ENCODE measurements at regions not wholly inside any gene's neighbourhood (a gene's known extent, or its start where the extent isn't known, plus 50 kb on each side); places are given as distances from the start of the nearest gene placed in this dataset.

GRCh38 chr9:20228096-20228495 is 394.2 kb downstream of the MLLT3 start:
- no peak overlapping the region for H3K4me3 ChIP-seq (replicated peaks; ENCODE audit: low read depth, low read length)
- no peak for DNase-seq (ENCODE audit: low read depth)
- TF ChIP-seq CTCF (IDR thresholded peaks at IDR 0.05; ENCODE audit: low read length, missing control alignments), result no peak

DNA sequence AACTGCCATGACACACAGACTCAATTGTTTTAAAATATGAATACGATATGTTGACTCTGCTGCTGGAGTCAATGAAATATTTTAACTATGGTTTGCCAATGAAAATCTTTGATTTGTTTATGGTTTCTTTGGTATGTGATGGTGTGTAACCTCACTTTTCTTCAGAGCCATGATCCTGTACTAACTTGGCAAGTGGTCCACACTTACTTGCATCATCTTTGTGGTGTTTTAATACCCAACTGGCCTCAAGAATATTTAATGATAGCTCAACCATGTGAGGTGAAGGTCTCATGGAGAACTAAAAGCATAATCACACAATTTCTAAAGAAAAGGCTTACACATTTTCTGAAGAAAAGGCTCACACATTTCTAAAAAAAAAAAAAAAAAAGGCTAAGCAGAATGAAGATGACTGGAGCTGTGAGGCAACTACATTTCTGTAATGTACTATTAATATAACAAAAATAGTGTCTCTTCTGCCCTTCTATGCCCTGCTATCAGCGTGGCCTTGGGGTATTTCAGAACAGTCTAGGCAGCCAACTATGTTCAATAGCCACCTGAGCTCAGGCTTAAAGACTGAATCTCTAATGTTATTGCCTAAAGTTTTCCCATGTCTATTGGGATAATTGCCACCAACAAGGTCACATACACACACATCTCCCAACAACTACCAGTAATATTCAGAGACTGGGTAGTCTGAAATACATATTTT is 395.0 kb downstream of the MLLT3 start:
- H3K4me3 ChIP-seq (replicated peaks; ENCODE audit: low read depth, low read length), result no peak overlapping the region
- TF ChIP-seq CTCF (IDR thresholded peaks at IDR 0.05; ENCODE audit: low read length, missing control alignments), result no peak
- no peak for DNase-seq (ENCODE audit: low read depth)

GRCh38 chr9:20226345-20226744 is 396.0 kb downstream of the MLLT3 start:
- no peak for TF ChIP-seq CTCF (IDR thresholded peaks at IDR 0.05; ENCODE audit: low read length, missing control alignments)
- DNase-seq (ENCODE audit: low read depth), result no peak
- H3K4me3 ChIP-seq (replicated peaks; ENCODE audit: low read depth, low read length), result no peak overlapping the region

DNA sequence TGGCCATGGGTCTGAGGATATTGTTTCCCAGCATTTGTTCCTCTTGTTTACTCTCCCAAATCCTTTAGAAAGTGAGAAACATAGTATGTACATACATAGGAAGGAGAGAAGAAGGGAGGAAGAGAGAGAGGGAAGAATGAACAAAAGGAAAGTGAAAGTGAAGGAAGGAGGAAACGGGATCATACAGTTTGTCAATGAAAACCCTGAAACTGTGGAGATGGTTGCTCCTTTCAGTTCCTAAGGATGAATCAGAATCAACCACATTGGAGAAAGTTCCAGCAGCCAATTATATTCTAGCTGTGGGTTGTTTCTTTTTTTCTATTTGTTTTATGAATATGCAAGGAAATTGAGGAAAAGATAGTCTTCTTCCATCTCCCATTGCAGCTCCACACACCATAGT is 396.5 kb downstream of the MLLT3 start:
- peak overlapping the region; percentile 4 for H3K4me3 ChIP-seq (replicated peaks; ENCODE audit: low read depth, low read length)
- no peak for TF ChIP-seq CTCF (IDR thresholded peaks at IDR 0.05; ENCODE audit: low read length, missing control alignments)
- no peak for DNase-seq (ENCODE audit: low read depth)

GRCh38 chr9:20224756-20225155 is 397.5 kb downstream of the MLLT3 start:
- no peak for TF ChIP-seq CTCF (IDR thresholded peaks at IDR 0.05; ENCODE audit: low read length, missing control alignments)
- DNase-seq (ENCODE audit: low read depth), result no peak
- no peak overlapping the region for H3K4me3 ChIP-seq (replicated peaks; ENCODE audit: low read depth, low read length)

GRCh38 chr9:20220286-20220685 is 402.0 kb downstream of the MLLT3 start:
- TF ChIP-seq CTCF (IDR thresholded peaks at IDR 0.05; ENCODE audit: low read length, missing control alignments), result no peak
- no peak overlapping the region for H3K4me3 ChIP-seq (replicated peaks; ENCODE audit: low read depth, low read length)
- DNase-seq (ENCODE audit: low read depth), result no peak

DNA sequence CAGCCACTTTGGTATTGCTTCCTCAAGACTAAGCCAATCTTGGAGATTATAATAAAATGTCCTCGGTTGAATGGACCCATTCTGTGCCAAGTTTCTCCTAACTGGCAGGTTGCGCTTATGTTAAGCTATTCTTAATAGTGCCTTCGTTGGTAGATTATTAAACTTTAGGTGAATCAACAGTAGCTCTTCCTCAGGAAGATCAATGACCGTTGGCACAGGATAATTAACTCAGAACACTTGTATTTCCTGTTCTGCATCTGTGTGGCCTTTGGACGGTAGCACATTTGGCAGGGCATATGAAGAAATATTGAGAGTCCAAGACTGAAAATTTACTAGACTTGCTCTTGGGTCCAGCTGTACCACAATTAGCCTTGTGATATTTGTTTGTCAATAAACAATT is 402.9 kb downstream of the MLLT3 start:
- no peak for TF ChIP-seq CTCF (IDR thresholded peaks at IDR 0.05; ENCODE audit: low read length, missing control alignments)
- H3K4me3 ChIP-seq (replicated peaks; ENCODE audit: low read depth, low read length), result no peak overlapping the region
- DNase-seq (ENCODE audit: low read depth), result no peak
